Breast epithelium (tissue), 4 donors: ENCODE measurements at regions not wholly inside any gene's neighbourhood (a gene's known extent, or its start where the extent isn't known, plus 50 kb on each side); places are given as distances from the start of the nearest gene placed in this dataset.

Experiments used
- DNase-seq, 2 donors: peaks; one replicate each; pipeline ENCODE4 v3.0.0-alpha.2; 2019; ENCODE audit warnings: low spot score in 2 of 2
- H3K27ac ChIP-seq, 2 donors: fragments of 200-600 bp; sonication (generic) in 1 of 2; one replicate each; pipeline ENCODE4 v1.5.1; 2016 to 2019; ENCODE audit warnings: mild to moderate bottlenecking in 1 of 2
- H3K27me3 ChIP-seq, 2 donors: fragments of 200-600 bp; sonication (generic) in 1 of 2; one replicate each; pipeline versions ENCODE4 v1.5.1 to v1.6.0; 2017 to 2019; ENCODE audit warnings: control low read depth in 1 of 2, mild to moderate bottlenecking in 1 of 2
- H3K36me3 ChIP-seq: fragments of 200-600 bp; one replicate; pipeline ENCODE4 v1.5.1; 2019
- H3K4me1 ChIP-seq, 2 donors: fragments of 200-600 bp; sonication (generic); one replicate each; pipeline ENCODE4 v1.5.1; 2016 to 2019; ENCODE audit warnings: control low read depth in 1 of 2
- H3K4me3 ChIP-seq, 3 donors: fragments of 200-600 bp; sonication (generic); 1 replicate in 2 of 3; 2 replicates in 1 of 3; pipeline ENCODE4 v1.5.1; 2016 to 2019; ENCODE audit warnings: mild to moderate bottlenecking in 3 of 3, moderate library complexity in 2 of 3
- H3K9me3 ChIP-seq, 2 donors: fragments of 200-600 bp; sonication (generic) in 1 of 2; one replicate each; pipeline ENCODE4 v1.5.1; 2016 to 2019; ENCODE audit warnings: control low read depth in 1 of 2
- POLR2A ChIP-seq: fragments of 450-650 bp; IDR thresholded peaks from one replicate; pipeline ENCODE4 v1.6.1; 2016; ENCODE audit warnings: antibody characterized with exemption, mild to moderate bottlenecking, moderate library complexity
- POLR2AphosphoS5 ChIP-seq, 3 donors: sonication (generic); formaldehyde crosslinking; IDR thresholded peaks; one replicate each; pipeline ENCODE4 v1.6.1; 2017; ENCODE audit warnings: antibody characterized with exemption in 3 of 3
- intact Hi-C: fragments of 100-400 bp; cut with DNase I; formaldehyde crosslinking; loops from one replicate; pipeline ENCODE4 v1.15.1; 2023; ENCODE audit warnings: low total_unique reads
- TF ChIP-seq, protein P1 (sequence below), 3 donors: fragments of 450-650 bp; IDR thresholded peaks; one replicate each; pipeline ENCODE4 v1.5.1; 2016 to 2017; ENCODE audit warnings: antibody characterized with exemption in 3 of 3, mild to moderate bottlenecking in 3 of 3, moderate library complexity in 3 of 3

DNA sequence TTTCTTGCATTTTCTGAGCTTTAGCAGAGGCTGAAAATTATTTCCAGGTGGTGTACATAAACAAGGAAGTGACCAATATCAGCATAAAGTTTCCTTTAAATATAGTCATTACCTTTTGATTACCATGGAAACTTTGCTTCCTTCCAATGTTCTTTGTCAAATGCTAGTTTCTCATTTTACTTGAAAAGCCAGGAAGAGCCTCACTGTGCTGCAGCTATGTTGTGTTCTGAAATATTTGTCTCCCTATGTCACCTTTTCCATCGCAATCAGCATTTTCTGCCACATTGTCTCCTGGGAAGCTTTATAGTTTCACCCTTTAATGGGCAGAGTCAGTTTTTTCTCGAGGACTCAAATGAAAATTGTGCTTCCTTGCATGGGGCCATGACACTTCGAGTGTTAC, 496.0 kb downstream of the CDH8 start:
- intact Hi-C loops, result no loop called here
- TF ChIP-seq, protein P1, sequence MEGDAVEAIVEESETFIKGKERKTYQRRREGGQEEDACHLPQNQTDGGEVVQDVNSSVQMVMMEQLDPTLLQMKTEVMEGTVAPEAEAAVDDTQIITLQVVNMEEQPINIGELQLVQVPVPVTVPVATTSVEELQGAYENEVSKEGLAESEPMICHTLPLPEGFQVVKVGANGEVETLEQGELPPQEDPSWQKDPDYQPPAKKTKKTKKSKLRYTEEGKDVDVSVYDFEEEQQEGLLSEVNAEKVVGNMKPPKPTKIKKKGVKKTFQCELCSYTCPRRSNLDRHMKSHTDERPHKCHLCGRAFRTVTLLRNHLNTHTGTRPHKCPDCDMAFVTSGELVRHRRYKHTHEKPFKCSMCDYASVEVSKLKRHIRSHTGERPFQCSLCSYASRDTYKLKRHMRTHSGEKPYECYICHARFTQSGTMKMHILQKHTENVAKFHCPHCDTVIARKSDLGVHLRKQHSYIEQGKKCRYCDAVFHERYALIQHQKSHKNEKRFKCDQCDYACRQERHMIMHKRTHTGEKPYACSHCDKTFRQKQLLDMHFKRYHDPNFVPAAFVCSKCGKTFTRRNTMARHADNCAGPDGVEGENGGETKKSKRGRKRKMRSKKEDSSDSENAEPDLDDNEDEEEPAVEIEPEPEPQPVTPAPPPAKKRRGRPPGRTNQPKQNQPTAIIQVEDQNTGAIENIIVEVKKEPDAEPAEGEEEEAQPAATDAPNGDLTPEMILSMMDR (IDR thresholded peaks at IDR 0.05), result no peak
- TF ChIP-seq POLR2A (no peak), POLR2AphosphoS5 (IDR thresholded peaks at IDR 0.05) (no peak)
- Histone ChIP-seq H3K36me3 (no peaks in the 10 kb centered on the region), H3K27ac (no peak overlapping the region), H3K27me3 (no peaks in the 10 kb centered on the region), H3K4me3 (no peak overlapping the region), H3K9me3 (no peaks in the 10 kb centered on the region), H3K4me1 (no peaks in the 10 kb centered on the region)
- DNase-seq, result no peak

DNA sequence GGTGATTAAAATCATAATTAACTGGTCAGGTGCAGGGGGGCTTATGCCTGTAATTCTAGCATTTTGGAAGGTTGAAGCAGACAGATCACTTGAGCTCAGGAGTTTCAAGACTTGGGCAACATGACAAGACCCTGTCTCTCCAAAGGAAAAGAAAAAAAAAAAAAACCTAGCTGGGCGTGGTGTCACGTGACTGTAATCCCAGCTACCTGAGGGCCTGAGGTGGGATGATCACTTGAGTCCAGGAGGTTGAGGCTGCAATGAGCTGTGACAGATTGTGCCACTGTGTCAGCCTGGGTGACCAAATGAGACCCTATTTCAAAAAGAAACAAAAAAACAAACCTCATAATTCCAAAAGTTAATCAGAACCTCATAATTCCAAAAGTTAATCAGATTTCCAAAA, 505.5 kb downstream of the CDH8 start:
- intact Hi-C loops, result no loop called here
- TF ChIP-seq POLR2A (no peak), POLR2AphosphoS5 (IDR thresholded peaks at IDR 0.05) (no peak)
- TF ChIP-seq, protein P1 (IDR thresholded peaks at IDR 0.05), result no peak
- no peaks in the 10 kb centered on the region for H3K9me3 ChIP-seq
- no peak for DNase-seq
- H3K4me1 ChIP-seq, result no peaks in the 10 kb centered on the region
- H3K27ac ChIP-seq, result no peak overlapping the region
- no peaks in the 10 kb centered on the region for H3K36me3 ChIP-seq
- H3K27me3 ChIP-seq, result no peaks in the 10 kb centered on the region
- H3K4me3 ChIP-seq, result no peak overlapping the region

DNA sequence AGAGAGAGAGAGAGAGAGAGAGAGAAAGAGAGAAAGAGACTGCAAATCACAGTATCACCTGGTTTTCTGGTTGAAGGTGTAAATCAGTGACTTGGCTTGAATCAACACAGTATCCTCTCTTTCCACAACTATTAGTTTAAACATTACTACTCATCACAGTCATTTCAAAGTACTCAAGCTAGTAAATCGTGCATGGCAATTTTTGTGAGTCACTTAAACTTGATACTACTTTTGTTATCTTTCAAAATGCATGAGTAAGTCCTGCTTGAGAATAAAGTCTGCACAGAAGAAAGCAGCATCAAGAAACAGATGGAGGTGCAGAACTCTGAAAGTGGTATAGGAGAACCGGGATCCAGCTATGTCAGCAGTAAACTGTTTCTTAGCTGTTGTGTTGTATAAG, 535.4 kb downstream of the CDH8 start:
- no peak overlapping the region for H3K4me3 ChIP-seq
- intact Hi-C loops, result no loop called here
- no peaks in the 10 kb centered on the region for H3K9me3 ChIP-seq
- no peaks in the 10 kb centered on the region for H3K4me1 ChIP-seq
- no peak overlapping the region for H3K27ac ChIP-seq
- TF ChIP-seq, protein P1 (IDR thresholded peaks at IDR 0.05), result no peak
- TF ChIP-seq POLR2A (no peak), POLR2AphosphoS5 (IDR thresholded peaks at IDR 0.05) (no peak)
- DNase-seq, result no peak
- H3K36me3 ChIP-seq, result no peaks in the 10 kb centered on the region
- H3K27me3 ChIP-seq, result no peaks in the 10 kb centered on the region

DNA sequence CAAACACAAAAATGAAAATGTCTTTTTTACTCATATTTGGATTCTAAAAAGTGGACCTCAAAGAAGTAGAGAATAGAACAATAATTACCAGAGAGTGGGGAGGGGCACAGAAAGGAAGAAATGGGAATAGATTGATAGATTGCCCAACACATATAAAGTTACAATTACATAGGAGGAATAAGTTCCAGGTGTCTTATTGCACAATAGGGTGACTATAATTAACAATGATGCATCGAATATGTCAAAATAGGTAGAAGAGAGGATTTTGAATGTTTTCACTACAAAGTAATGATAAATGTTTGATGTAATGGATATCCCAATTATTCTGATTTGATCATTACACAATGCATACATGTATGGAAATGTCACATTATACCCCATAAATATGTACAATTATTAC, 556.0 kb downstream of the CDH8 start:
- TF ChIP-seq POLR2AphosphoS5 (IDR thresholded peaks at IDR 0.05) (no peak), POLR2A (no peak)
- TF ChIP-seq, protein P1 (IDR thresholded peaks at IDR 0.05), result no peak
- no peaks in the 10 kb centered on the region for H3K36me3 ChIP-seq
- H3K4me3 ChIP-seq, result no peak overlapping the region
- H3K27ac ChIP-seq, result no peak overlapping the region
- no peaks in the 10 kb centered on the region for H3K4me1 ChIP-seq
- DNase-seq, result no peak
- intact Hi-C loops, result no loop called here
- H3K9me3 ChIP-seq, result peaks cover 0 to 2% of the 10 kb centered on the region in 2 donors
- H3K27me3 ChIP-seq, result no peaks in the 10 kb centered on the region

DNA sequence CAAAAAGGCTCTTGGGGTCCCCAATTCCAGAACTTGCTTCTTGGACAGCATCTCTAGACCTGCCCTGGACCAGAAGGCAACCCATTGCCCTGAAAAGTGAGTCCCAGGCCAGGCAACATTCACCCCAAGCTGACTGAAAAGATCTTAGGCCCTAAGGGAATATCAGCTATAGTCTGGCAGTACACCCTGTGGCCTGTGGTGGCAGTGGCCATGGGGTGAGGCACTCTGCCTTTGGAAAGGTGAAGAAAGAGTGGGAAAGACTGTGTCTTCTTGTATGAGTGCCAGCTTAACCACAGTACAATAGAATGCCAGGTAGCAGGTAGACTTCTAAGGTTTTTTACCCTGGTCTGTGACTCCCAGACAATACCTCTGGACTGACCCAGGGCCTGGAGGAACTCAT, 564.5 kb downstream of the CDH8 start:
- Histone ChIP-seq H3K27me3 (no peaks in the 10 kb centered on the region), H3K27ac (no peak overlapping the region), H3K4me3 (no peak overlapping the region), H3K9me3 (peaks cover 6 to 19% of the 10 kb centered on the region in 2 donors), H3K4me1 (no peaks in the 10 kb centered on the region), H3K36me3 (no peaks in the 10 kb centered on the region)
- TF ChIP-seq POLR2AphosphoS5 (IDR thresholded peaks at IDR 0.05) (no peak), POLR2A (no peak)
- TF ChIP-seq, protein P1 (IDR thresholded peaks at IDR 0.05), result no peak
- intact Hi-C loops, result loop anchor here (5.0 kb wide), 1 partner anchor 1411 kb away; no protein-coding TSS in a partner anchor
- no peak for DNase-seq
